RWPE2 (cell line): ENCODE measurements at regions not wholly inside any gene's neighbourhood (a gene's known extent, or its start where the extent isn't known, plus 50 kb on each side); places are given as distances from the start of the nearest gene placed in this dataset.
A peak's percentile ranks its signal among the peaks of the same experiment; 100 is the strongest.

Source experiments
- ATAC-seq: fragments of 200-7000 bp; cut with Tn5 transposase; 3 replicates; pipeline ENCODE4 v1.9.1; 2021; ENCODE audit warnings: low read depth
- DNase-seq: peaks from one replicate; pipeline ENCODE4 v3.0.0-alpha.2; 2020; ENCODE audit warnings: low spot score
- H3K27ac ChIP-seq: fragments of 450-650 bp; 2 replicates; pipeline ENCODE4 v1.5.1; 2017; ENCODE audit warnings: mild to moderate bottlenecking; ENCODE audit not compliant: poor library complexity, severe bottlenecking
- H3K27me3 ChIP-seq: fragments of 250-450 bp; sonication (Bioruptor Pico); 2 replicates; pipeline ENCODE4 v1.5.1; 2021; ENCODE audit warnings: mild to moderate bottlenecking, moderate library complexity; ENCODE audit not compliant: insufficient read depth, poor library complexity, severe bottlenecking
- H3K36me3 ChIP-seq: fragments of 250-450 bp; sonication (Bioruptor Pico); 2 replicates; pipeline ENCODE4 v1.5.1; 2020; ENCODE audit warnings: low read depth, mild to moderate bottlenecking, moderate library complexity
- H3K4me1 ChIP-seq: fragments of 250-450 bp; sonication (Bioruptor Pico); 2 replicates; pipeline ENCODE4 v1.5.1; 2021; ENCODE audit warnings: mild to moderate bottlenecking, moderate library complexity; ENCODE audit not compliant: insufficient read depth, poor library complexity, severe bottlenecking
- H3K4me3 ChIP-seq: fragments of 250-450 bp; sonication (Bioruptor Pico); 2 replicates; pipeline ENCODE4 v1.5.1; 2021; ENCODE audit warnings: mild to moderate bottlenecking, moderate library complexity; ENCODE audit not compliant: severe bottlenecking
- H3K9me3 ChIP-seq: fragments of 250-450 bp; sonication (Bioruptor Pico); 2 replicates; pipeline ENCODE4 v1.5.1; 2021; ENCODE audit warnings: mild to moderate bottlenecking, moderate library complexity; ENCODE audit not compliant: severe bottlenecking
- CTCF ChIP-seq: fragments of 450-650 bp; IDR thresholded peaks from one replicate; pipeline ENCODE4 v1.5.1; 2017; ENCODE audit warnings: mild to moderate bottlenecking, moderate library complexity; ENCODE audit not compliant: poor library complexity, severe bottlenecking

GRCh38 chr14:37697489-37698121 lies 102.2 kb downstream of the TTC6 start:
- Histone ChIP-seq H3K4me3 (no peak overlapping the region), H3K27ac (peak overlapping the region; percentile 37), H3K27me3 (no peaks in the 10 kb centered on the region), H3K36me3 (no peaks in the 10 kb centered on the region; the same call in 1 of the 2 replicates), H3K4me1 (peaks cover 16% of the 10 kb centered on the region), H3K9me3 (peaks cover 2% of the 10 kb centered on the region)
- ATAC-seq (peak; percentile 98), DNase-seq (no peak)
- TF ChIP-seq CTCF: no peak

- TF ChIP-seq CTCF: no peak
- no peak overlapping the region for H3K4me3 ChIP-seq
- no peak for DNase-seq
- H3K36me3 ChIP-seq: no peaks in the 10 kb centered on the region; the same call in 1 of the 2 replicates
- H3K27ac ChIP-seq: no peak overlapping the region
- no peak for ATAC-seq
- H3K4me1 ChIP-seq: peaks cover 16% of the 10 kb centered on the region
- no peaks in the 10 kb centered on the region for H3K27me3 ChIP-seq
- no peaks in the 10 kb centered on the region for H3K9me3 ChIP-seq
Measured at GRCh38 chr14:37698840-37699777, 103.7 kb downstream of the TTC6 start.

GRCh38 chr14:37707716-37708115 lies 112.3 kb downstream of the TTC6 start:
- no peak overlapping the region for H3K4me3 ChIP-seq
- no peaks in the 10 kb centered on the region for H3K4me1 ChIP-seq
- H3K9me3 ChIP-seq: no peaks in the 10 kb centered on the region
- no peaks in the 10 kb centered on the region for H3K27me3 ChIP-seq
- no peaks in the 10 kb centered on the region for H3K36me3 ChIP-seq
- no peak for ATAC-seq
- no peak for TF ChIP-seq CTCF
- H3K27ac ChIP-seq: no peak overlapping the region
- no peak for DNase-seq

- Histone ChIP-seq H3K9me3 (no peaks in the 10 kb centered on the region), H3K4me3 (no peak overlapping the region), H3K27ac (no peak overlapping the region), H3K4me1 (no peaks in the 10 kb centered on the region), H3K36me3 (no peaks in the 10 kb centered on the region), H3K27me3 (no peaks in the 10 kb centered on the region)
- DNase-seq (no peak), ATAC-seq (no peak)
- TF ChIP-seq CTCF: no peak
Measured at GRCh38 chr14:37708481-37708880, 113.1 kb downstream of the TTC6 start.
